Suprapubic skin (tissue), 4 donors: ENCODE measurements at regions not wholly inside any gene's neighbourhood (a gene's known extent, or its start where the extent isn't known, plus 50 kb on each side); places are given as distances from the start of the nearest gene placed in this dataset.
"Not testable (repeated sequence)": the region's sequence is repeated elsewhere in the genome, so short reads cannot be mapped to it uniquely, and the experiment has no call there.

Experiments
- DNase-seq, 2 donors: peaks; one replicate each; pipeline ENCODE4 v3.0.0-alpha.2; 2019; ENCODE audit warnings: low spot score in 2 of 2
- H3K27ac ChIP-seq: fragments of 200-600 bp; sonication (generic); one replicate; pipeline ENCODE4 v1.5.1; 2019
- H3K27me3 ChIP-seq: fragments of 200-600 bp; sonication (generic); one replicate; pipeline ENCODE4 v1.5.1; 2019
- H3K36me3 ChIP-seq: fragments of 200-600 bp; sonication (generic); one replicate; pipeline ENCODE4 v1.5.1; 2019
- H3K4me1 ChIP-seq: fragments of 200-600 bp; sonication (generic); one replicate; pipeline ENCODE4 v1.5.1; 2019
- H3K4me3 ChIP-seq: fragments of 200-600 bp; sonication (generic); one replicate; pipeline ENCODE4 v1.5.1; 2019; ENCODE audit warnings: mild to moderate bottlenecking
- H3K9me3 ChIP-seq: fragments of 200-600 bp; sonication (generic); one replicate; pipeline ENCODE4 v1.5.1; 2019
- CTCF ChIP-seq, 2 donors: fragments of 200-600 bp in 1 of 2; fragments of 450-650 bp in 1 of 2; sonication (generic) in 1 of 2; IDR thresholded peaks; one replicate each; pipeline ENCODE4 v1.5.1; 2016 to 2019; ENCODE audit warnings: antibody characterized with exemption in 2 of 2, mild to moderate bottlenecking in 1 of 2, moderate library complexity in 1 of 2
- EP300 ChIP-seq: sonication (generic); formaldehyde crosslinking; IDR thresholded peaks from one replicate; pipeline ENCODE4 v1.6.1; 2017; ENCODE audit warnings: antibody characterized with exemption
- POLR2A ChIP-seq, 2 donors: fragments of 450-650 bp; IDR thresholded peaks; one replicate each; pipeline ENCODE4 v1.6.1; 2017; ENCODE audit warnings: antibody characterized with exemption in 2 of 2, mild to moderate bottlenecking in 2 of 2, moderate library complexity in 2 of 2
- POLR2AphosphoS5 ChIP-seq, 3 donors: sonication (generic); formaldehyde crosslinking; IDR thresholded peaks; one replicate each; pipeline ENCODE4 v1.6.1; 2017; ENCODE audit warnings: antibody characterized with exemption in 3 of 3
- WGBS: methylation state at CpG from one replicate; pipeline ENCODE4 v1.1.5; 2018; 5-methylcytosine and 5-hydroxymethylcytosine counted together

GRCh38 chrX:149420566-149420965, 84.5 kb downstream of the IDS start:
- not testable (repeated sequence) for H3K4me1 ChIP-seq, H3K27me3 ChIP-seq, DNase-seq, H3K27ac ChIP-seq, H3K9me3 ChIP-seq, H3K36me3 ChIP-seq, H3K4me3 ChIP-seq
- WGBS: no CpG with 5 or more reads among the region's 21 CpGs

GRCh38 chrX:149398027-149398426, 107.1 kb downstream of the IDS start:
- WGBS: 27% methylated on average over 2 of the region's 2 CpGs

GRCh38 chrX:149392921-149393320, 112.2 kb downstream of the IDS start:
- H3K9me3 ChIP-seq: no peaks in the 10 kb centered on the region
- TF ChIP-seq POLR2AphosphoS5 (IDR thresholded peaks at IDR 0.05): no peak
- no peak for TF ChIP-seq POLR2A (IDR thresholded peaks at IDR 0.05)
- DNase-seq: no peak
- no peaks in the 10 kb centered on the region for H3K4me1 ChIP-seq
- no peak overlapping the region for H3K4me3 ChIP-seq
- no peaks in the 10 kb centered on the region for H3K27me3 ChIP-seq
- H3K27ac ChIP-seq: no peak overlapping the region
- no peaks in the 10 kb centered on the region for H3K36me3 ChIP-seq

More at GRCh38 chrX:149398027-149398426, 107.1 kb downstream of the IDS start:
- Histone ChIP-seq H3K27ac (no peak overlapping the region), H3K4me1 (no peaks in the 10 kb centered on the region), H3K36me3 (no peaks in the 10 kb centered on the region), H3K27me3 (no peaks in the 10 kb centered on the region), H3K9me3 (no peaks in the 10 kb centered on the region), H3K4me3 (no peak overlapping the region)
- TF ChIP-seq EP300 (no peak), POLR2AphosphoS5 (IDR thresholded peaks at IDR 0.05) (no peak), CTCF (IDR thresholded peaks at IDR 0.05) (no peak), POLR2A (IDR thresholded peaks at IDR 0.05) (no peak)
- no peak for DNase-seq

DNA sequence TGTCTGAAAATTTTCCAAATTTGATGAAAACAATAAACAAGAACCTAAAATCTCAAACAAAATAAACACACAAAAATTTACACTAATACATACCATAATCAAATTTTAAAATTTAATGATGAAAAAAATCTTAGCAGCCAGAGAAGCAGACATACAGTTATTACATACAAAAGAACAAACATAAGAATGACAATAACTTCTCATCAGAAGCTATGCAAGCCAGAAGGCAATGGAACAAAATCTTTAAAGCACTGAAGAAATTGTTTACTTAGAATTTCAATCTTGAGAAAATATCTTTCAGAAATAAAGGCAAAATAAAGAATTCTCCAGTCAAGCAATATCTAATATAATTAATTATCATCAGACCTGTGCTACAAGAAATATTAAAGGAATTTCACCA, 121.3 kb downstream of the IDS start:
- no peak for TF ChIP-seq POLR2A (IDR thresholded peaks at IDR 0.05)
- TF ChIP-seq POLR2AphosphoS5 (IDR thresholded peaks at IDR 0.05): no peak
- no peak for TF ChIP-seq CTCF (IDR thresholded peaks at IDR 0.05)
- no peak for TF ChIP-seq EP300
- Histone ChIP-seq H3K27me3 (no peaks in the 10 kb centered on the region), H3K4me3 (no peak overlapping the region), H3K27ac (no peak overlapping the region), H3K36me3 (no peaks in the 10 kb centered on the region), H3K4me1 (no peaks in the 10 kb centered on the region), H3K9me3 (no peaks in the 10 kb centered on the region)
- no peak for DNase-seq

DNA sequence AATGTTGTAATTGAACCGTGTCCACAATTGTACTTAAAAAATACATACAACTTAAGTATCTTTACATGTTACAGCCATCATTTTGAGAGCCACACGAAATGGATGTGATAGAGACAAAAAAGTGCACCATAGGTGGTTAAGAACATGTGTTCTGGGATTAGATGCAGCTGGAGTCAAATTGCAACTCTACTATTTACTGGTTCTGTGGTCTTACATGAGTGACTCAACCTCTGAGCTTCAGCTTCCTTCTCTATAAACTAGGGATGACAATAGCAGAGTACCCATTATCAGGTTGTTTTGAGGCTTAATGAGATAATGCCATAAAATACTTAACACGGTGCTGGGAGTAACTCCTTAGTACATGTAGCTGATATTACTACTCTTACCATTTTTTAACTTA, 130.4 kb downstream of the IDS start:
- Histone ChIP-seq H3K4me3 (no peak overlapping the region), H3K36me3 (no peaks in the 10 kb centered on the region), H3K27me3 (no peaks in the 10 kb centered on the region), H3K4me1 (no peaks in the 10 kb centered on the region), H3K9me3 (no peaks in the 10 kb centered on the region), H3K27ac (no peak overlapping the region)
- TF ChIP-seq POLR2AphosphoS5 (IDR thresholded peaks at IDR 0.05) (no peak), POLR2A (IDR thresholded peaks at IDR 0.05) (no peak), EP300 (no peak), CTCF (IDR thresholded peaks at IDR 0.05) (no peak)
- DNase-seq: no peak
- 57% methylated on average over 3 of the region's 3 CpGs for WGBS

DNA sequence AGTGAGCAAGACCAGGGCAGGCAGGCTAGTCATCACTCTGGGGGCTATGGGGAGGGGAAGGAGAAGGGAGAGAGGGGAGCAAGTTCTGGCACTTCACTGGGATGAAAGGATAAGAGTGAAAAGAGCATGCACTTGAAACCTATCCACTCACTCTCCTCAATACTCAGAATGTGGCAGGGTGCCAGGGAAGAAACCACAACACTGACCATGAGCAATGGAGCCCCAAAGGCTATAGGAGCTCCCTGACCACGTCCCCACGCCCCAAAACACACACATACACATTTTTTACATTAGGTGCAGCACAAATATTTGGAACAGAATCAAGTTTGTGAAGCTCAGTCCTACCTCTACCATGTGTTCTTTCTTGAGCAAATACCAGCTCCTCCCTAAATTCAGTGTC, 132.2 kb downstream of the IDS start:
- Histone ChIP-seq H3K4me3 (no peak overlapping the region), H3K4me1 (no peaks in the 10 kb centered on the region), H3K27me3 (no peaks in the 10 kb centered on the region), H3K9me3 (no peaks in the 10 kb centered on the region), H3K27ac (no peak overlapping the region), H3K36me3 (no peaks in the 10 kb centered on the region)
- TF ChIP-seq POLR2AphosphoS5 (IDR thresholded peaks at IDR 0.05): no peak
- no peak for TF ChIP-seq CTCF (IDR thresholded peaks at IDR 0.05)
- TF ChIP-seq POLR2A (IDR thresholded peaks at IDR 0.05): no peak
- TF ChIP-seq EP300: no peak
- DNase-seq: no peak
- 32% methylated on average over 2 of the region's 2 CpGs for WGBS
